Suprapubic skin (tissue), 4 donors: ENCODE measurements at regions not wholly inside any gene's neighbourhood (a gene's known extent, or its start where the extent isn't known, plus 50 kb on each side); places are given as distances from the start of the nearest gene placed in this dataset.

Experiments
- POLR2A ChIP-seq, 2 donors: fragments of 450-650 bp; IDR thresholded peaks; one replicate each; pipeline ENCODE4 v1.6.1; 2017; ENCODE audit warnings: antibody characterized with exemption in 2 of 2, mild to moderate bottlenecking in 2 of 2, moderate library complexity in 2 of 2
- POLR2AphosphoS5 ChIP-seq, 3 donors: sonication (generic); formaldehyde crosslinking; IDR thresholded peaks; one replicate each; pipeline ENCODE4 v1.6.1; 2017; ENCODE audit warnings: antibody characterized with exemption in 3 of 3
- TF ChIP-seq, protein P1 (sequence below), 2 donors: fragments of 200-600 bp in 1 of 2; fragments of 450-650 bp in 1 of 2; sonication (generic) in 1 of 2; IDR thresholded peaks; one replicate each; pipeline ENCODE4 v1.5.1; 2016 to 2019; ENCODE audit warnings: antibody characterized with exemption in 2 of 2, mild to moderate bottlenecking in 1 of 2, moderate library complexity in 1 of 2

DNA sequence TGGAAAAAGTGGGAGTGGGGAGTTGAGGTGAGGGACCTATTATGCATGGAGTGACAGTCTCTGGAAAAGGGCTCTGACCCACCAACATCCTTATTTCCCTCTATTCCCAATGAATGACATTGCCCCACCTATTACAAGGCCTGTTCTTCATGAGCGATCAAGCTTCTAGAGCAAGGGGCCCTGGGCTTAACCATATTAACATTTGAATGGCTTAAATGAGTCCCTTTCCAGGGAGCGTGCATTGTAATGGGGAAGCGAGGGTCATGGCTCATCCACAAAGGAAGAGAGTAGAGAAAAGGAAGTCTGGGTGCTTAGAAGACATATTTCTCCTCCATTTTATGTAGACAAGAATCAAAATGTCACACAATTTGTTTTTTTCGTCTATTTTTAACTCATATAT is 255.5 kb downstream of the CAAP1 start:
- TF ChIP-seq POLR2A (IDR thresholded peaks at IDR 0.05) (no peak), POLR2AphosphoS5 (IDR thresholded peaks at IDR 0.05) (no peak)
- TF ChIP-seq, protein P1, sequence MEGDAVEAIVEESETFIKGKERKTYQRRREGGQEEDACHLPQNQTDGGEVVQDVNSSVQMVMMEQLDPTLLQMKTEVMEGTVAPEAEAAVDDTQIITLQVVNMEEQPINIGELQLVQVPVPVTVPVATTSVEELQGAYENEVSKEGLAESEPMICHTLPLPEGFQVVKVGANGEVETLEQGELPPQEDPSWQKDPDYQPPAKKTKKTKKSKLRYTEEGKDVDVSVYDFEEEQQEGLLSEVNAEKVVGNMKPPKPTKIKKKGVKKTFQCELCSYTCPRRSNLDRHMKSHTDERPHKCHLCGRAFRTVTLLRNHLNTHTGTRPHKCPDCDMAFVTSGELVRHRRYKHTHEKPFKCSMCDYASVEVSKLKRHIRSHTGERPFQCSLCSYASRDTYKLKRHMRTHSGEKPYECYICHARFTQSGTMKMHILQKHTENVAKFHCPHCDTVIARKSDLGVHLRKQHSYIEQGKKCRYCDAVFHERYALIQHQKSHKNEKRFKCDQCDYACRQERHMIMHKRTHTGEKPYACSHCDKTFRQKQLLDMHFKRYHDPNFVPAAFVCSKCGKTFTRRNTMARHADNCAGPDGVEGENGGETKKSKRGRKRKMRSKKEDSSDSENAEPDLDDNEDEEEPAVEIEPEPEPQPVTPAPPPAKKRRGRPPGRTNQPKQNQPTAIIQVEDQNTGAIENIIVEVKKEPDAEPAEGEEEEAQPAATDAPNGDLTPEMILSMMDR (IDR thresholded peaks at IDR 0.05), result no peak
